RPMI7951 (cell line): ENCODE measurements at regions not wholly inside any gene's neighbourhood (a gene's known extent, or its start where the extent isn't known, plus 50 kb on each side); places are given as distances from the start of the nearest gene placed in this dataset.
A peak's percentile ranks its signal among the peaks of the same experiment; 100 is the strongest.

Source experiments
- DNase-seq: peaks from one replicate; pipeline ENCODE4 v3.0.0-alpha.2; 2012; ENCODE audit warnings: low read depth

GRCh38 chr2:120674246-120675170 lies 61.2 kb upstream of the GLI2 start:
- no peak for DNase-seq

GRCh38 chr2:120675460-120676130 lies 60.1 kb upstream of the GLI2 start:
- peak; percentile 39 for DNase-seq

- DNase-seq = no peak
Measured at GRCh38 chr2:120677221-120677620, 58.4 kb upstream of the GLI2 start.

- DNase-seq = no peak
Measured at GRCh38 chr2:120677696-120678247, 57.9 kb upstream of the GLI2 start.

GRCh38 chr2:120678251-120678650 lies 57.4 kb upstream of the GLI2 start:
- peak; percentile 52 for DNase-seq

- no peak for DNase-seq
Measured at GRCh38 chr2:120678926-120679325, 56.7 kb upstream of the GLI2 start.

- DNase-seq = no peak
Measured at GRCh38 chr2:120679526-120679925, 56.1 kb upstream of the GLI2 start.

GRCh38 chr2:120680136-120680761 lies 55.4 kb upstream of the GLI2 start:
- peak; percentile 79 for DNase-seq

- DNase-seq = no peak
Measured at GRCh38 chr2:120681181-120681580, 54.5 kb upstream of the GLI2 start.

- DNase-seq = no peak
Measured at GRCh38 chr2:120681696-120682288, 53.9 kb upstream of the GLI2 start.

- DNase-seq = peak; percentile 56
Measured at GRCh38 chr2:120682654-120683053, 53.0 kb upstream of the GLI2 start.

GRCh38 chr2:120683081-120683480 lies 52.6 kb upstream of the GLI2 start:
- peak; percentile 48 for DNase-seq

- DNase-seq = no peak
Measured at GRCh38 chr2:120683701-120684100, 52.0 kb upstream of the GLI2 start.

GRCh38 chr2:120684289-120685065 lies 51.2 kb upstream of the GLI2 start:
- no peak for DNase-seq

- DNase-seq = no peak
Measured at GRCh38 chr2:120685066-120685973, 50.3 kb upstream of the GLI2 start.
